H1 (cell line): ENCODE measurements at regions not wholly inside any gene's neighbourhood (a gene's known extent, or its start where the extent isn't known, plus 50 kb on each side); places are given as distances from the start of the nearest gene placed in this dataset.

Experiments
- CTCF ChIA-PET: fragments of 300-600 bp; sonication (Branson Sonifier 250); formaldehyde crosslinking; loops from one replicate; lab custom pipeline; 2021; ENCODE audit not compliant: partially characterized antibody; lab: Charles Lee
- POLR2A ChIA-PET: fragments of 300-600 bp; sonication (Branson Sonifier 250); formaldehyde crosslinking; loops from one replicate; lab custom pipeline; 2021; ENCODE audit warnings: inconsistent platforms; ENCODE audit not compliant: partially characterized antibody; lab: Charles Lee
- DNase-seq, 2 experiments: peaks; one replicate each; pipeline versions ENCODE4 v3.0.0 to v3.0.0-alpha.2; 2010 to 2022; ENCODE audit warnings: low spot score in 2 of 2, low read depth in 1 of 2, mixed read lengths in 1 of 2
- FAIRE-seq: peaks from 2 replicates; lab custom pipeline; 2011; peaks lifted over from hg19 to GRCh38; lab: Jason Lieb, UNC
- H2AFZ ChIP-seq: 2 replicates; pipeline ENCODE4 v1.8.1; 2012; ENCODE audit warnings: low read length, inconsistent platforms
- H2AK5ac ChIP-seq: 2 replicates; pipeline ENCODE4 v1.6.1; 2013; ENCODE audit warnings: low read depth, low read length
- H2BK120ac ChIP-seq: replicated peaks from 2 replicates; pipeline ENCODE3; 2013; ENCODE audit warnings: low read depth, low read length, inconsistent platforms
- H2BK12ac ChIP-seq: 2 replicates; pipeline ENCODE4 v1.6.1; 2013; ENCODE audit warnings: low read depth, low read length
- H2BK15ac ChIP-seq: 2 replicates; pipeline ENCODE4 v1.6.1; 2013; ENCODE audit warnings: low read length
- H2BK20ac ChIP-seq: 2 replicates; pipeline ENCODE4 v1.6.1; 2013; ENCODE audit warnings: low read length
- H2BK5ac ChIP-seq: 2 replicates; pipeline ENCODE4 v1.6.1; 2013; ENCODE audit warnings: low read depth, low read length
- H3K14ac ChIP-seq: 2 replicates; pipeline ENCODE4 v1.6.1; 2013; ENCODE audit warnings: inconsistent platforms; ENCODE audit not compliant: insufficient read length
- H3K18ac ChIP-seq: 2 replicates; pipeline ENCODE4 v1.6.1; 2013; ENCODE audit warnings: low read length; ENCODE audit errors: extremely low read depth
- H3K23ac ChIP-seq: 2 replicates; pipeline ENCODE4 v1.6.1; 2013; ENCODE audit warnings: inconsistent platforms; ENCODE audit not compliant: insufficient read length
- H3K23me2 ChIP-seq: 2 replicates; pipeline ENCODE4 v1.6.1; 2013; ENCODE audit warnings: low read depth, low read length
- H3K27ac ChIP-seq: 2 replicates; pipeline ENCODE4 v1.6.1; 2011; ENCODE audit warnings: low read depth, low read length, inconsistent platforms
- H3K27me3 ChIP-seq, 4 experiments: replicated peaks in 1 of 4; 1 replicate in 1 of 4; 2 replicates in 3 of 4; pipeline versions ENCODE4 v1.6.1 to v1.8.1; 2011 to 2013; ENCODE audit warnings: low read length in 3 of 4, mild to moderate bottlenecking in 3 of 4, inconsistent platforms in 2 of 4, mixed read lengths in 2 of 4, moderate library complexity in 1 of 4; ENCODE audit not compliant: control insufficient read depth in 3 of 4, insufficient read depth in 3 of 4; ENCODE audit errors: extremely low read depth in 1 of 4
- H3K36me3 ChIP-seq, 4 experiments: 2 replicates each; pipeline versions ENCODE4 v1.6.1 to v1.8.1; 2011 to 2013; ENCODE audit warnings: mild to moderate bottlenecking in 4 of 4, low read length in 3 of 4, moderate library complexity in 2 of 4, control low read depth in 1 of 4, inconsistent platforms in 1 of 4; ENCODE audit not compliant: insufficient read depth in 4 of 4, control insufficient read depth in 2 of 4
- H3K4ac ChIP-seq: replicated peaks from 2 replicates; pipeline ENCODE3; 2013; ENCODE audit warnings: low read length, low read depth, mixed read lengths, inconsistent platforms; ENCODE audit not compliant: insufficient read length
- H3K4me1 ChIP-seq, 4 experiments: replicated peaks in 1 of 4; 1 replicate in 1 of 4; 2 replicates in 3 of 4; pipeline versions ENCODE4 v1.6.1 to v1.8.1; 2011 to 2013; ENCODE audit warnings: low read length in 3 of 4, inconsistent platforms in 2 of 4, mixed read lengths in 1 of 4; ENCODE audit not compliant: insufficient read depth in 4 of 4, control insufficient read depth in 3 of 4
- H3K4me2 ChIP-seq, 2 experiments: 2 replicates each; pipeline versions ENCODE4 v1.6.1 to v1.8.1; 2011 to 2013; ENCODE audit warnings: low read depth in 2 of 2, low read length in 2 of 2, control low read depth in 1 of 2, inconsistent platforms in 1 of 2, mild to moderate bottlenecking in 1 of 2; ENCODE audit not compliant: insufficient read depth in 1 of 2
- H3K4me3 ChIP-seq, 4 experiments: fragments of 200-600, 300-600 bp in 1 of 4; sonication (generic), shearing (Covaris generic), sonication (Bioruptor Twin) in 1 of 4; 2 replicates each; pipeline versions ENCODE4 v1.5.1 to v1.8.1; 2011 to 2016; ENCODE audit warnings: low read length in 4 of 4, low read depth in 3 of 4, control low read depth in 2 of 4, inconsistent platforms in 2 of 4, mild to moderate bottlenecking in 2 of 4, mixed read lengths in 1 of 4, moderate library complexity in 1 of 4; ENCODE audit not compliant: insufficient read depth in 2 of 4; ENCODE audit errors: extremely low read depth in 1 of 4
- H3K56ac ChIP-seq: replicated peaks from 2 replicates; pipeline ENCODE3; 2013; ENCODE audit warnings: low read depth, mild to moderate bottlenecking, mixed read lengths, low read length, inconsistent platforms; ENCODE audit not compliant: insufficient read length
- H3K79me1 ChIP-seq: 2 replicates; pipeline ENCODE4 v1.6.1; 2013; ENCODE audit warnings: low read depth, low read length, control low read depth
- H3K79me2 ChIP-seq, 2 experiments: 2 replicates each; pipeline versions ENCODE4 v1.6.1 to v1.8.1; 2012 to 2013; ENCODE audit warnings: low read length in 2 of 2, mild to moderate bottlenecking in 2 of 2, inconsistent platforms in 1 of 2; ENCODE audit not compliant: insufficient read depth in 2 of 2, control insufficient read depth in 1 of 2
- H3K9ac ChIP-seq, 4 experiments: replicated peaks in 1 of 4; 1 replicate in 1 of 4; 2 replicates in 3 of 4; pipeline versions ENCODE4 v1.6.1 to v1.8.1; 2011 to 2013; ENCODE audit warnings: low read depth in 3 of 4, low read length in 3 of 4, control low read depth in 2 of 4, mild to moderate bottlenecking in 2 of 4, moderate library complexity in 2 of 4, inconsistent platforms in 1 of 4; ENCODE audit errors: extremely low read depth in 1 of 4
- H3K9me3 ChIP-seq, 2 experiments: 2 replicates each; pipeline versions ENCODE4 v1.6.1 to v1.8.1; 2012 to 2013; ENCODE audit warnings: mild to moderate bottlenecking in 2 of 2, moderate library complexity in 2 of 2, control low read depth in 1 of 2, inconsistent platforms in 1 of 2, low read depth in 1 of 2, low read length in 1 of 2, mixed read lengths in 1 of 2; ENCODE audit not compliant: insufficient read depth in 2 of 2
- H4K20me1 ChIP-seq, 2 experiments: replicated peaks in 1 of 2; 2 replicates each; pipeline versions ENCODE3 to v1.8.1; 2011 to 2013; ENCODE audit warnings: inconsistent platforms in 2 of 2, low read length in 2 of 2, mild to moderate bottlenecking in 1 of 2; ENCODE audit not compliant: insufficient read depth in 2 of 2, control insufficient read depth in 1 of 2
- H4K5ac ChIP-seq: 2 replicates; pipeline ENCODE4 v1.6.1; 2013; ENCODE audit warnings: low read length, low read depth, mixed read lengths, inconsistent platforms; ENCODE audit not compliant: insufficient read length
- H4K8ac ChIP-seq: 2 replicates; pipeline ENCODE4 v1.8.0; 2013; ENCODE audit warnings: mild to moderate bottlenecking, moderate library complexity, low read length, inconsistent platforms; ENCODE audit not compliant: insufficient read depth; ENCODE audit errors: extremely low read depth
- H4K91ac ChIP-seq: replicated peaks from 2 replicates; pipeline ENCODE3; 2013; ENCODE audit warnings: low read length, mixed read lengths, inconsistent platforms; ENCODE audit not compliant: insufficient read length
- CREB1 ChIP-seq: IDR thresholded peaks from 2 replicates; pipeline ENCODE4 v1.6.1; 2012; ENCODE audit warnings: inconsistent platforms
- PHF8 ChIP-seq: fragments of 200-600 bp; sonication (generic); conservative IDR thresholded peaks from 2 replicates; pipeline ENCODE4 v1.7.1; 2012; ENCODE audit warnings: low read depth, mild to moderate bottlenecking, inconsistent platforms, low read length, moderate library complexity
- RBBP5 ChIP-seq: IDR thresholded peaks from 2 replicates; pipeline ENCODE4 v1.7.1; 2012; ENCODE audit warnings: low read depth, mild to moderate bottlenecking, inconsistent platforms, low read length, moderate library complexity, borderline replicate concordance
- SAP30 ChIP-seq: fragments of 300-600 bp; sonication (generic); IDR thresholded peaks from 2 replicates; pipeline ENCODE4 v1.7.1; 2012; ENCODE audit warnings: low read length, moderate library complexity, mild to moderate bottlenecking, inconsistent platforms; ENCODE audit not compliant: insufficient read depth, insufficient replicate concordance
- WGBS, 2 experiments: shearing (Covaris generic) in 1 of 2; methylation state at CpG; one replicate each; pipeline versions ENCODE4 v1.1.6 to v1.1.7; 2013 to 2015; ENCODE audit warnings: low lambda C conversion rate in 2 of 2, mixed read lengths in 2 of 2, inconsistent platforms in 1 of 2, low coverage in 1 of 2, missing lambda C conversion rate in 1 of 2; ENCODE audit not compliant: insufficient replicate concordance in 2 of 2, insufficient coverage in 1 of 2, insufficient read length in 1 of 2; ENCODE audit errors: extremely low coverage in 1 of 2, missing lambda C conversion rate in 1 of 2; 5-methylcytosine and 5-hydroxymethylcytosine counted together

DNA sequence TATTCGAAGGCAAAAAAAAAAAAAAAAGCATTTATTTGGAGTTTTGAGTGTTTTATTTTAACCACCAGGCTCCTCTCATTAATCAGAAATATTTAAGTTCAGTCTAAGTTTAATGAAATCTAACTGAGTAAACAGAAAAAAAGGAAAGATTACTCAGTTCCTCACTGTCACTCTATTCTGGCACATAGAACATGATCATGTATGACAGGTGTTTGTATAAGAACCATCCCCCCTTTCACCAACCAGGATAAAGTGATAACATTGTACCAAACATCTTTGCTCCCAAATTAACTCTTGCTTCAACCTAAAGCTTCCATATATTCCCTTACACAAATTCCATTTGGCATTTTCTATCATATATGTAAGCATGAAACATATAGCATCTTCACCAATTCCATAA lies 176.2 kb upstream of the HSF2 start:
- no peak overlapping the region for H3K4ac ChIP-seq
- no peak overlapping the region for H3K9ac ChIP-seq
- no peak overlapping the region for H4K5ac ChIP-seq
- no peak overlapping the region for H2BK15ac ChIP-seq
- H3K14ac ChIP-seq: no peak overlapping the region
- H3K27me3 ChIP-seq: no peaks in the 10 kb centered on the region
- no peaks in the 10 kb centered on the region for H3K4me1 ChIP-seq
- no peaks in the 10 kb centered on the region for H3K36me3 ChIP-seq
- H3K79me2 ChIP-seq: no peaks in the 10 kb centered on the region
- DNase-seq (no peak), FAIRE-seq (no peak)
- no peaks in the 10 kb centered on the region for H3K9me3 ChIP-seq
- no peak overlapping the region for H2BK120ac ChIP-seq
- POLR2A ChIA-PET: no interaction called here
- H4K20me1 ChIP-seq: no peaks in the 10 kb centered on the region
- no peak overlapping the region for H2AFZ ChIP-seq
- no peak overlapping the region for H2AK5ac ChIP-seq
- H3K23ac ChIP-seq: no peak overlapping the region
- H3K18ac ChIP-seq: no peak overlapping the region
- H4K8ac ChIP-seq: no peak overlapping the region
- WGBS, 2 experiments: 60% methylated on average over 1 of the region's 1 CpG; no CpG with 5 or more reads in 1 of the 2 experiments
- no peak overlapping the region for H2BK5ac ChIP-seq
- H3K79me1 ChIP-seq: no peaks in the 10 kb centered on the region
- H4K91ac ChIP-seq: no peak overlapping the region
- no peak overlapping the region for H2BK12ac ChIP-seq
- no peak overlapping the region for H3K4me3 ChIP-seq
- no peak overlapping the region for H3K27ac ChIP-seq
- CTCF ChIA-PET: interaction anchor here (1.3 kb wide), 1 partner anchor 9 kb away, joined by 7 read pairs; no protein-coding TSS in a partner anchor
- no peak overlapping the region for H3K4me2 ChIP-seq
- H3K23me2 ChIP-seq: no peaks in the 10 kb centered on the region
- H2BK20ac ChIP-seq: no peak overlapping the region
- H3K56ac ChIP-seq: no peak overlapping the region
- TF ChIP-seq RBBP5 (no peak), SAP30 (no peak), CREB1 (no peak), PHF8 (no peak)
- TF ChIP-seq, all 59 proteins: peak for 0
